ENCODE measurements at regions not wholly inside any gene's neighbourhood (a gene's known extent, or its start where the extent isn't known, plus 50 kb on each side); places are given as distances from the start of the nearest gene placed in this dataset.

DNA sequence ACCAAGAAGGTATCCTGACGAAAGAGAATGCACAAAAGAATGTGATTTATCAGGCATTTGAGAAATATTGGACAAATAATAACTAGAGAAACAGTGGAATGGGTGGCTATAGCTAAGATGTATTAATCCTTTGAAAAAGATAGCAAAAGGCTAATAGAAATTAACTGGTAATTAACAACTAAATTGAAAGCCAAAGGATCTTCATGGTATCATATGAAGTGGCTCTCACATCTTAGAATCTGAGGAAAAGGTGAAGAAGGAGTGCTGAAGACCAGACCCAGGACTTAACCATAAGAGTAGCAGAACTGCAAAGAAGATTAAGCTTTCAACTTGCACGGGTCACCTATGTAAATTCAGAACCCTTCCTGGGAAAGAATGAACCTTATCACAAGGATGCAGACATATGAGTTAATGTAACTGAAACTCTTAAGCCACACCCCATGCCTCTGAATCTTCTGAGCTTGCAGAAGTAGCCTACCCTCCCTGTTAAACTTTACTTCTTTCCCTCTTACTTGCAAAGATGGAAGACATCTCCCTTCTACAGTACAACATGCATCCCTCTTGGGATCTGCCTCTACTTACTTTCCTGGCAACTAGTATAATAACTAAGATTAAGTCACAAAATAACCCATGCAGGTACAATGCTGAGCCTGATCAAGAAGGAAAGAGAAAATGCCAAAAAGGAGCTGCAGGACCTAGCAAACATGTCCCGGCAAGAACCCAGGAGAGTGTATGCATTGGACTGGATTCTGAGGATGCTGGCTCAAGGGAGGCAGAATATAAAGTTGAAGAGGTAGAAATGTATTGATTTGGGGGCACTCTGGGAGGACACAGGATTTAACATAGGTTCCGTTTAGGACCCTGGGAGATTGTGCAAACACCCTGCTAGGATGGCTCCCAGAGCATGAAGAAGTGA is 395.5 kb upstream of the SLC30A5 start:
- DNase-seq: peak in 2 of 3 donors; percentile 28 to 57
- 70% methylated on average over 2 of the region's 4 CpGs for WGBS (ENCODE audit: insufficient coverage)
- H3K4me1 ChIP-seq (ENCODE audit: control extremely low read depth in 1 of 4, control insufficient read depth in 4 of 4, insufficient read depth in 4 of 4, low read length in 3 of 4): no peaks in the 10 kb centered on the region
- H3K27me3 ChIP-seq (replicated peaks in 2 of 5; ENCODE audit: control insufficient read depth in 4 of 5, insufficient read depth in 5 of 5, low read length in 4 of 5): no peaks in the 10 kb centered on the region
- no peaks in the 10 kb centered on the region for H3K9me3 ChIP-seq (ENCODE audit: control extremely low read depth in 1 of 5, control insufficient read depth in 4 of 5, insufficient read depth in 2 of 5, low read depth in 1 of 5, low read length in 4 of 5)
- H3K27ac ChIP-seq (ENCODE audit: insufficient read depth in 1 of 2, low read depth in 1 of 2, low read length in 2 of 2, poor library complexity in 1 of 2, severe bottlenecking in 2 of 2): no peak overlapping the region
- ChIA-PET CTCF (no interaction called here), POLR2A (no interaction called here)
- H3K36me3 ChIP-seq (ENCODE audit: control insufficient read depth in 4 of 4, insufficient read depth in 4 of 4, low read length in 3 of 4): no peaks in the 10 kb centered on the region
- no peak overlapping the region for H3K4me3 ChIP-seq (ENCODE audit: control insufficient read depth in 1 of 7, extremely low read depth in 1 of 7, insufficient read depth in 4 of 7, low read depth in 2 of 7, low read length in 6 of 7)

- POLR2A ChIA-PET: no interaction called here
- no peaks in the 10 kb centered on the region for H3K36me3 ChIP-seq (ENCODE audit: control insufficient read depth in 4 of 4, insufficient read depth in 4 of 4, low read length in 3 of 4)
- CTCF ChIA-PET: interaction anchor here (1.4 kb wide), 1 partner anchor 11 kb away, joined by 3 read pairs; no protein-coding TSS in a partner anchor
Observed at GRCh38 chr5:68699966-68700365, 393.8 kb upstream of the SLC30A5 start.

DNA sequence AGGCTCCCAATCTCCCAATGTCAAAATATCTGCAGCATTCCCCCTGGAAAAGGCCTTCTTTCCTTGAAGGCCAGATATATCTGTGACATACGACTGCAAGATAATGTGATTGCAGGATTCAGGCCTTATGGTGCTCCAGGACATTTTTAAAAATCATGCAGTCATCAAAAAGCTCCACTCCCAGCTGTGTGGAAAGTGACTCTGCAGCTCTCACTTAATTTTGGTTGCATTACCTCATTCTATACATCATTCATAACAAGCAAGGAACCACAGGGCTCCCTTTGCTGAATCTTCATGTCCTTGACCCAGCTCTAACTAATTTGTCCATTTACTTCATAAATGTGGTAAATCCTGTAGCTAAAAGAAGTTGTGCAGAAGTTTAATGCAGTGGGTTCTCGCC is 386.2 kb upstream of the SLC30A5 start:
- peaks cover 0 to 6% (median 1%) of the 10 kb centered on the region in 4 experiments for H3K4me1 ChIP-seq (ENCODE audit: control extremely low read depth in 1 of 4, control insufficient read depth in 4 of 4, insufficient read depth in 4 of 4, low read length in 3 of 4)
- ChIA-PET CTCF (interaction anchor here (1.4 kb wide), 1 partner anchor 15 kb away, joined by 3 read pairs; no protein-coding TSS in a partner anchor), POLR2A (no interaction called here)
- H3K4me3 ChIP-seq (ENCODE audit: control insufficient read depth in 1 of 7, extremely low read depth in 1 of 7, insufficient read depth in 4 of 7, low read depth in 2 of 7, low read length in 6 of 7): no peak overlapping the region
- no peak overlapping the region for H3K27ac ChIP-seq (ENCODE audit: insufficient read depth in 1 of 2, low read depth in 1 of 2, low read length in 2 of 2, poor library complexity in 1 of 2, severe bottlenecking in 2 of 2)
- no peak for DNase-seq
- WGBS (ENCODE audit: insufficient coverage): 40% methylated on average over 1 of the region's 2 CpGs
- no peaks in the 10 kb centered on the region for H3K9me3 ChIP-seq (ENCODE audit: control extremely low read depth in 1 of 5, control insufficient read depth in 4 of 5, insufficient read depth in 2 of 5, low read depth in 1 of 5, low read length in 4 of 5)
- H3K27me3 ChIP-seq (replicated peaks in 2 of 5; ENCODE audit: control insufficient read depth in 4 of 5, insufficient read depth in 5 of 5, low read length in 4 of 5): no peaks in the 10 kb centered on the region
- H3K36me3 ChIP-seq (ENCODE audit: control insufficient read depth in 4 of 4, insufficient read depth in 4 of 4, low read length in 3 of 4): no peaks in the 10 kb centered on the region

More at GRCh38 chr5:68699966-68700365, 393.8 kb upstream of the SLC30A5 start:
- 100% methylated on average over 2 of the region's 2 CpGs for WGBS (ENCODE audit: insufficient coverage)
- no peak for DNase-seq
- Histone ChIP-seq H3K9me3 (ENCODE audit: control extremely low read depth in 1 of 5, control insufficient read depth in 4 of 5, insufficient read depth in 2 of 5, low read depth in 1 of 5, low read length in 4 of 5) (no peaks in the 10 kb centered on the region), H3K4me3 (ENCODE audit: control insufficient read depth in 1 of 7, extremely low read depth in 1 of 7, insufficient read depth in 4 of 7, low read depth in 2 of 7, low read length in 6 of 7) (no peak overlapping the region), H3K27me3 (replicated peaks in 2 of 5; ENCODE audit: control insufficient read depth in 4 of 5, insufficient read depth in 5 of 5, low read length in 4 of 5) (no peaks in the 10 kb centered on the region), H3K4me1 (ENCODE audit: control extremely low read depth in 1 of 4, control insufficient read depth in 4 of 4, insufficient read depth in 4 of 4, low read length in 3 of 4) (no peaks in the 10 kb centered on the region), H3K27ac (ENCODE audit: insufficient read depth in 1 of 2, low read depth in 1 of 2, low read length in 2 of 2, poor library complexity in 1 of 2, severe bottlenecking in 2 of 2) (no peak overlapping the region)

- Histone ChIP-seq H3K4me3 (ENCODE audit: control insufficient read depth in 1 of 7, extremely low read depth in 1 of 7, insufficient read depth in 4 of 7, low read depth in 2 of 7, low read length in 6 of 7) (no peak overlapping the region), H3K36me3 (ENCODE audit: control insufficient read depth in 4 of 4, insufficient read depth in 4 of 4, low read length in 3 of 4) (no peaks in the 10 kb centered on the region), H3K27me3 (replicated peaks in 2 of 5; ENCODE audit: control insufficient read depth in 4 of 5, insufficient read depth in 5 of 5, low read length in 4 of 5) (no peaks in the 10 kb centered on the region), H3K9me3 (ENCODE audit: control extremely low read depth in 1 of 5, control insufficient read depth in 4 of 5, insufficient read depth in 2 of 5, low read depth in 1 of 5, low read length in 4 of 5) (no peaks in the 10 kb centered on the region), H3K27ac (ENCODE audit: insufficient read depth in 1 of 2, low read depth in 1 of 2, low read length in 2 of 2, poor library complexity in 1 of 2, severe bottlenecking in 2 of 2) (no peak overlapping the region), H3K4me1 (ENCODE audit: control extremely low read depth in 1 of 4, control insufficient read depth in 4 of 4, insufficient read depth in 4 of 4, low read length in 3 of 4) (peaks cover 0 to 6% (median 1%) of the 10 kb centered on the region in 4 experiments)
- CTCF ChIA-PET: interaction anchor here (1.4 kb wide), 1 partner anchor 16 kb away, joined by 3 read pairs; no protein-coding TSS in a partner anchor
- 100% methylated on average over 5 of the region's 7 CpGs for WGBS (ENCODE audit: insufficient coverage)
- no peak for DNase-seq
- POLR2A ChIA-PET: no interaction called here
Observed at GRCh38 chr5:68708156-68708841, 385.5 kb upstream of the SLC30A5 start.

- H3K9me3 ChIP-seq (ENCODE audit: control extremely low read depth in 1 of 5, control insufficient read depth in 4 of 5, insufficient read depth in 2 of 5, low read depth in 1 of 5, low read length in 4 of 5): no peaks in the 10 kb centered on the region
- H3K27ac ChIP-seq (ENCODE audit: insufficient read depth in 1 of 2, low read depth in 1 of 2, low read length in 2 of 2, poor library complexity in 1 of 2, severe bottlenecking in 2 of 2): no peak overlapping the region
- H3K36me3 ChIP-seq (ENCODE audit: control insufficient read depth in 4 of 4, insufficient read depth in 4 of 4, low read length in 3 of 4): no peaks in the 10 kb centered on the region
- ChIA-PET CTCF (no interaction called here), POLR2A (no interaction called here)
- peaks cover 0 to 6% (median 1%) of the 10 kb centered on the region in 4 experiments for H3K4me1 ChIP-seq (ENCODE audit: control extremely low read depth in 1 of 4, control insufficient read depth in 4 of 4, insufficient read depth in 4 of 4, low read length in 3 of 4)
- no peaks in the 10 kb centered on the region for H3K27me3 ChIP-seq (replicated peaks in 2 of 5; ENCODE audit: control insufficient read depth in 4 of 5, insufficient read depth in 5 of 5, low read length in 4 of 5)
- no peak overlapping the region for H3K4me3 ChIP-seq (ENCODE audit: control insufficient read depth in 1 of 7, extremely low read depth in 1 of 7, insufficient read depth in 4 of 7, low read depth in 2 of 7, low read length in 6 of 7)
- DNase-seq: no peak
- no CpG with 5 or more reads among the region's 1 CpG for WGBS (ENCODE audit: insufficient coverage)
Observed at GRCh38 chr5:68708842-68709170, 385.0 kb upstream of the SLC30A5 start.

- no peaks in the 10 kb centered on the region for H3K36me3 ChIP-seq (ENCODE audit: control insufficient read depth in 4 of 4, insufficient read depth in 4 of 4, low read length in 3 of 4)
- H3K27me3 ChIP-seq (replicated peaks in 2 of 5; ENCODE audit: control insufficient read depth in 4 of 5, insufficient read depth in 5 of 5, low read length in 4 of 5): no peaks in the 10 kb centered on the region
- no peak for DNase-seq
- POLR2A ChIA-PET: no interaction called here
- H3K4me1 ChIP-seq (ENCODE audit: control extremely low read depth in 1 of 4, control insufficient read depth in 4 of 4, insufficient read depth in 4 of 4, low read length in 3 of 4): peaks cover 0 to 6% (median 1%) of the 10 kb centered on the region in 4 experiments
- CTCF ChIA-PET: no interaction called here
- WGBS (ENCODE audit: insufficient coverage): 100% methylated on average over 2 of the region's 2 CpGs
- no peak overlapping the region for H3K27ac ChIP-seq (ENCODE audit: insufficient read depth in 1 of 2, low read depth in 1 of 2, low read length in 2 of 2, poor library complexity in 1 of 2, severe bottlenecking in 2 of 2)
- no peak overlapping the region for H3K4me3 ChIP-seq (ENCODE audit: control insufficient read depth in 1 of 7, extremely low read depth in 1 of 7, insufficient read depth in 4 of 7, low read depth in 2 of 7, low read length in 6 of 7)
- H3K9me3 ChIP-seq (ENCODE audit: control extremely low read depth in 1 of 5, control insufficient read depth in 4 of 5, insufficient read depth in 2 of 5, low read depth in 1 of 5, low read length in 4 of 5): no peaks in the 10 kb centered on the region
Observed at GRCh38 chr5:68709239-68709638, 384.6 kb upstream of the SLC30A5 start.

- ChIA-PET POLR2A (no interaction called here), CTCF (interaction anchor here (1.5 kb wide), 1 partner anchor 11 kb away, joined by 4 read pairs; no protein-coding TSS in a partner anchor)
- H3K9me3 ChIP-seq (ENCODE audit: control extremely low read depth in 1 of 5, control insufficient read depth in 4 of 5, insufficient read depth in 2 of 5, low read depth in 1 of 5, low read length in 4 of 5): no peaks in the 10 kb centered on the region
- 100% methylated on average over 1 of the region's 1 CpG for WGBS (ENCODE audit: insufficient coverage)
- no peak overlapping the region for H3K4me3 ChIP-seq (ENCODE audit: control insufficient read depth in 1 of 7, extremely low read depth in 1 of 7, insufficient read depth in 4 of 7, low read depth in 2 of 7, low read length in 6 of 7)
- H3K27ac ChIP-seq (ENCODE audit: insufficient read depth in 1 of 2, low read depth in 1 of 2, low read length in 2 of 2, poor library complexity in 1 of 2, severe bottlenecking in 2 of 2): no peak overlapping the region
- no peaks in the 10 kb centered on the region for H3K27me3 ChIP-seq (replicated peaks in 2 of 5; ENCODE audit: control insufficient read depth in 4 of 5, insufficient read depth in 5 of 5, low read length in 4 of 5)
- no peaks in the 10 kb centered on the region for H3K36me3 ChIP-seq (ENCODE audit: control insufficient read depth in 4 of 4, insufficient read depth in 4 of 4, low read length in 3 of 4)
- no peak for DNase-seq
- peaks cover 0 to 6% (median 1%) of the 10 kb centered on the region in 4 experiments for H3K4me1 ChIP-seq (ENCODE audit: control extremely low read depth in 1 of 4, control insufficient read depth in 4 of 4, insufficient read depth in 4 of 4, low read length in 3 of 4)
Observed at GRCh38 chr5:68710514-68710913, 383.3 kb upstream of the SLC30A5 start.

All from common myeloid progenitor, CD34-positive (primary cell).